GM12878 (cell line): ENCODE measurements at regions not wholly inside any gene's neighbourhood (a gene's known extent, or its start where the extent isn't known, plus 50 kb on each side); places are given as distances from the start of the nearest gene placed in this dataset.

ENCODE experiments used
- CBX3 ChIP-seq: fragments of 200-600 bp; sonication (generic); IDR thresholded peaks from 2 replicates; pipeline ENCODE4 v1.6.1; 2016; ENCODE audit warnings: low read depth, borderline replicate concordance
- EP300 ChIP-seq, 2 experiments: fragments of 150-350 bp in 1 of 2; IDR thresholded peaks; 2 replicates each; pipeline ENCODE4 v1.6.1; 2011 to 2012; ENCODE audit warnings: low read depth in 2 of 2, low read length in 2 of 2, borderline replicate concordance in 1 of 2, improper control_type of control experiment in 1 of 2, inconsistent platforms in 1 of 2; ENCODE audit not compliant: control insufficient read depth in 1 of 2
- HDAC2 ChIP-seq: fragments of 200-600 bp; sonication (generic); IDR thresholded peaks from 2 replicates; pipeline ENCODE4 v1.6.1; 2017
- JUNB ChIP-seq: IDR thresholded peaks from 2 replicates; pipeline ENCODE4 v1.6.1; 2016; ENCODE audit warnings: antibody characterized with exemption, mild to moderate bottlenecking
- MYC ChIP-seq: IDR thresholded peaks from 2 replicates; pipeline ENCODE4 v1.6.1; 2011; ENCODE audit warnings: mild to moderate bottlenecking, low read length, moderate library complexity, inconsistent platforms; ENCODE audit not compliant: insufficient read depth, insufficient replicate concordance, insufficient read length, severe bottlenecking
- NFXL1 ChIP-seq: fragments of 450-650 bp; IDR thresholded peaks from 2 replicates; pipeline ENCODE4 v1.6.1; 2017; ENCODE audit warnings: antibody characterized with exemption, mild to moderate bottlenecking, borderline replicate concordance
- PAX8 ChIP-seq: fragments of 450-650 bp; IDR thresholded peaks from 2 replicates; pipeline ENCODE4 v1.6.1; 2017; ENCODE audit warnings: mild to moderate bottlenecking, moderate library complexity
- POLR2A ChIP-seq: IDR thresholded peaks from 2 replicates; pipeline ENCODE4 v1.6.1; 2011; ENCODE audit warnings: low read depth, mild to moderate bottlenecking, low read length
- RBBP5 ChIP-seq: fragments of 200-600 bp; sonication (generic); conservative IDR thresholded peaks from 2 replicates; pipeline ENCODE4 v1.6.1; 2016
- RCOR1 ChIP-seq: conservative IDR thresholded peaks from 2 replicates; pipeline ENCODE4 v1.6.1; 2012; ENCODE audit warnings: low read depth, low read length, improper control_type of control experiment
- SMAD1 ChIP-seq: fragments of 450-650 bp; IDR thresholded peaks from 2 replicates; pipeline ENCODE4 v1.6.1; 2018; ENCODE audit warnings: mild to moderate bottlenecking, low read depth; ENCODE audit not compliant: partially characterized antibody
- SMARCA5 ChIP-seq: fragments of 450-650 bp; IDR thresholded peaks from 2 replicates; pipeline ENCODE4 v1.6.1; 2017; ENCODE audit warnings: mild to moderate bottlenecking
- STAT3 ChIP-seq: IDR thresholded peaks from 2 replicates; pipeline ENCODE4 v1.6.1; 2011; ENCODE audit warnings: low read depth, low read length, improper control_type of control experiment
- SUPT20H ChIP-seq: IDR thresholded peaks from 2 replicates; pipeline ENCODE4 v1.6.1; 2011; ENCODE audit warnings: low read depth, mild to moderate bottlenecking, low read length, moderate library complexity, borderline replicate concordance; ENCODE audit not compliant: control insufficient read depth
- TCF7 ChIP-seq: IDR thresholded peaks from 2 replicates; pipeline ENCODE4 v1.6.1; 2014; ENCODE audit warnings: antibody characterized with exemption, borderline replicate concordance
- ZBED1 ChIP-seq: IDR thresholded peaks from 2 replicates; pipeline ENCODE4 v1.6.1; 2016; ENCODE audit warnings: borderline replicate concordance
- ZBTB40 ChIP-seq: fragments of 450-650 bp; IDR thresholded peaks from 2 replicates; pipeline ENCODE4 v1.6.1; 2016; ENCODE audit warnings: mild to moderate bottlenecking, moderate library complexity, borderline replicate concordance
- ZNF384 ChIP-seq: IDR thresholded peaks from 2 replicates; pipeline ENCODE4 v1.6.1; 2012; ENCODE audit warnings: low read depth, mild to moderate bottlenecking, low read length, improper control_type of control experiment, borderline replicate concordance
- TF ChIP-seq, protein P1 (sequence below): IDR thresholded peaks from 2 replicates; pipeline ENCODE4 v1.6.1; 2011; ENCODE audit warnings: low read depth, low read length, improper control_type of control experiment, borderline replicate concordance
- TF ChIP-seq, protein P2 (sequence below): IDR thresholded peaks from 2 replicates; pipeline ENCODE4 v1.6.1; 2012; ENCODE audit warnings: mild to moderate bottlenecking, low read depth, low read length
- TF ChIP-seq, protein P3 (sequence below): IDR thresholded peaks from 2 replicates; pipeline ENCODE4 v1.6.1; 2012; ENCODE audit warnings: low read depth, low read length, improper control_type of control experiment

GRCh38 chr22:22955866-22956535, 68.4 kb downstream of the IGLL5 start (continued):
- TF ChIP-seq ZNF384: no peak
- no peak for TF ChIP-seq MYC
- TF ChIP-seq HDAC2: no peak
- TF ChIP-seq, protein P1, sequence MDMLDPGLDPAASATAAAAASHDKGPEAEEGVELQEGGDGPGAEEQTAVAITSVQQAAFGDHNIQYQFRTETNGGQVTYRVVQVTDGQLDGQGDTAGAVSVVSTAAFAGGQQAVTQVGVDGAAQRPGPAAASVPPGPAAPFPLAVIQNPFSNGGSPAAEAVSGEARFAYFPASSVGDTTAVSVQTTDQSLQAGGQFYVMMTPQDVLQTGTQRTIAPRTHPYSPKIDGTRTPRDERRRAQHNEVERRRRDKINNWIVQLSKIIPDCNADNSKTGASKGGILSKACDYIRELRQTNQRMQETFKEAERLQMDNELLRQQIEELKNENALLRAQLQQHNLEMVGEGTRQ: no peak
- TF ChIP-seq TCF7: no peak
- TF ChIP-seq NFXL1: no peak
- TF ChIP-seq RBBP5: no peak
- TF ChIP-seq EP300 (IDR thresholded peaks at IDR 0.05; ENCODE audit: borderline replicate concordance in 1 of 2, control insufficient read depth in 1 of 2, low read depth in 2 of 2, low read length in 2 of 2): no peak
- no peak for TF ChIP-seq JUNB
- TF ChIP-seq, protein P2, sequence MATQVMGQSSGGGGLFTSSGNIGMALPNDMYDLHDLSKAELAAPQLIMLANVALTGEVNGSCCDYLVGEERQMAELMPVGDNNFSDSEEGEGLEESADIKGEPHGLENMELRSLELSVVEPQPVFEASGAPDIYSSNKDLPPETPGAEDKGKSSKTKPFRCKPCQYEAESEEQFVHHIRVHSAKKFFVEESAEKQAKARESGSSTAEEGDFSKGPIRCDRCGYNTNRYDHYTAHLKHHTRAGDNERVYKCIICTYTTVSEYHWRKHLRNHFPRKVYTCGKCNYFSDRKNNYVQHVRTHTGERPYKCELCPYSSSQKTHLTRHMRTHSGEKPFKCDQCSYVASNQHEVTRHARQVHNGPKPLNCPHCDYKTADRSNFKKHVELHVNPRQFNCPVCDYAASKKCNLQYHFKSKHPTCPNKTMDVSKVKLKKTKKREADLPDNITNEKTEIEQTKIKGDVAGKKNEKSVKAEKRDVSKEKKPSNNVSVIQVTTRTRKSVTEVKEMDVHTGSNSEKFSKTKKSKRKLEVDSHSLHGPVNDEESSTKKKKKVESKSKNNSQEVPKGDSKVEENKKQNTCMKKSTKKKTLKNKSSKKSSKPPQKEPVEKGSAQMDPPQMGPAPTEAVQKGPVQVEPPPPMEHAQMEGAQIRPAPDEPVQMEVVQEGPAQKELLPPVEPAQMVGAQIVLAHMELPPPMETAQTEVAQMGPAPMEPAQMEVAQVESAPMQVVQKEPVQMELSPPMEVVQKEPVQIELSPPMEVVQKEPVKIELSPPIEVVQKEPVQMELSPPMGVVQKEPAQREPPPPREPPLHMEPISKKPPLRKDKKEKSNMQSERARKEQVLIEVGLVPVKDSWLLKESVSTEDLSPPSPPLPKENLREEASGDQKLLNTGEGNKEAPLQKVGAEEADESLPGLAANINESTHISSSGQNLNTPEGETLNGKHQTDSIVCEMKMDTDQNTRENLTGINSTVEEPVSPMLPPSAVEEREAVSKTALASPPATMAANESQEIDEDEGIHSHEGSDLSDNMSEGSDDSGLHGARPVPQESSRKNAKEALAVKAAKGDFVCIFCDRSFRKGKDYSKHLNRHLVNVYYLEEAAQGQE: no peak
- TF ChIP-seq ZBTB40: no peak
- TF ChIP-seq STAT3: no peak
- TF ChIP-seq PAX8: no peak
- TF ChIP-seq SMARCA5: no peak
- no peak for TF ChIP-seq CBX3
- TF ChIP-seq, protein P3, sequence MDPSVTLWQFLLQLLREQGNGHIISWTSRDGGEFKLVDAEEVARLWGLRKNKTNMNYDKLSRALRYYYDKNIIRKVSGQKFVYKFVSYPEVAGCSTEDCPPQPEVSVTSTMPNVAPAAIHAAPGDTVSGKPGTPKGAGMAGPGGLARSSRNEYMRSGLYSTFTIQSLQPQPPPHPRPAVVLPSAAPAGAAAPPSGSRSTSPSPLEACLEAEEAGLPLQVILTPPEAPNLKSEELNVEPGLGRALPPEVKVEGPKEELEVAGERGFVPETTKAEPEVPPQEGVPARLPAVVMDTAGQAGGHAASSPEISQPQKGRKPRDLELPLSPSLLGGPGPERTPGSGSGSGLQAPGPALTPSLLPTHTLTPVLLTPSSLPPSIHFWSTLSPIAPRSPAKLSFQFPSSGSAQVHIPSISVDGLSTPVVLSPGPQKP: no peak; the same call in 1 of the 2 replicates
- TF ChIP-seq RCOR1: 0 out of 2 replicates have a peak, but pooled peaks have one; percentile 73
- no peak for TF ChIP-seq ZBED1
- TF ChIP-seq POLR2A: no peak
- TF ChIP-seq SMAD1: no peak
- TF ChIP-seq SUPT20H: no peak
